CD4-positive, alpha-beta T cell treated with Interleukin-17A for 1 hour (primary cell): ENCODE measurements at regions not wholly inside any gene's neighbourhood (a gene's known extent, or its start where the extent isn't known, plus 50 kb on each side); places are given as distances from the start of the nearest gene placed in this dataset.
"Not testable (repeated sequence)": the region's sequence is repeated elsewhere in the genome, so short reads cannot be mapped to it uniquely, and the experiment has no call there.

Experiments
- DNase-seq: peaks from one replicate; pipeline ENCODE4 v3.0.0-alpha.2; 2020

DNA sequence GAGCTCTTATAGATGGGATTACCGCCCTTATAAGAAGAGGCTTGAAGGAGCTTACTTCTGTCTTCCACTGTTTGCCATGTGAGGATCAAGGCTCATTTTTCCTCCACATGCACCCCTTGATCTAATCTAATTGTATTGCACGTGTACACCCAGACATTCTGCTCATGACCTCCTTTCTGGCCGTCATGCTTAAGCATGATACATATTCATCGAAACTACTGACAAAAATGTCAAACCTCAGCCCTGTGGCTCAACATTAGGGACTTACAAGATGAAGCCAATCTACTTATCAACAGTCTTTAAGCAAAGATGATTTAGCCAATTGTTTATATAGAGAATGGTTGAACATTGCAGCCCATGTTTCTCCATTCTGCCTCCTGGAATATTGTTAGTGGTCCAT lies 127.6 kb downstream of the XCL2 start:
- no peak for DNase-seq

DNA sequence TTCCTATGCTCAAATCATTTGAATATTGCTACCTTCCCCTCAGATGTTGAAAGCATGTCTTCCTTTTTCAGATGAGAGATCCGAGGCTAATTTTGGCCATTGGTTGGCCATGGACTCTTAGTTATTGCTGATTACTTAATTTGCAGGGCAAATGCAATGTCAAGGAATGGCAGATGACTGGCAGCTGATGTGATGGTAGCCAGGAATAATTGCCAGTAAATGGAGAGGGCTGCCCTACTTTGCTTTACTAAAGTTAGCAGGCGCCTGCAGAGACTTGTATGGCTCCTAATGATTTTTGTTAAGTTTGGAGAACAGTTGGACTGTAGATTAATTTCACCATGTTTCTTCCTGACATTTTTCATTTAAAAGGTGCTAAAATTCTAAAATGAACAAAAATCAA lies 128.9 kb downstream of the XCL2 start:
- DNase-seq: no peak

DNA sequence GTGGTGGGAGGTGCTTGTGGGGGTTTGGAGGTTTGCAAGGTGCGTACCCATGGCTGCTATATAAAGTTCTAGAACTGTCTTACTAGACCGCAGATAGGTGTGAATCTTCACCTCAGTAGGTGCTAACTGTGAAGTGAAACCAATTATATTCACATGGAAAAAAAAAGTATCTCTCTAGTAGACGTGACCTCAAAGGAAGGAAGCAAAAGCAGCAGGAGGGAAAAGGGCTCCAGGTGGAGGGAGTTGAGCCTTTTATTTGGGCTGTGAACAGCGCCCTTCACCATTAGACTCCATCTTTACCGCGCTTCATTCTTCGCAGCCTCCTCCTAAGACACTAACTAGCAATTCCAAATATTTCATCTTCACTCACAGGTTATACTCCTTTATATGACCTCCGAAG lies 129.8 kb downstream of the TBX19 start:
- peak; percentile 60 for DNase-seq

DNA sequence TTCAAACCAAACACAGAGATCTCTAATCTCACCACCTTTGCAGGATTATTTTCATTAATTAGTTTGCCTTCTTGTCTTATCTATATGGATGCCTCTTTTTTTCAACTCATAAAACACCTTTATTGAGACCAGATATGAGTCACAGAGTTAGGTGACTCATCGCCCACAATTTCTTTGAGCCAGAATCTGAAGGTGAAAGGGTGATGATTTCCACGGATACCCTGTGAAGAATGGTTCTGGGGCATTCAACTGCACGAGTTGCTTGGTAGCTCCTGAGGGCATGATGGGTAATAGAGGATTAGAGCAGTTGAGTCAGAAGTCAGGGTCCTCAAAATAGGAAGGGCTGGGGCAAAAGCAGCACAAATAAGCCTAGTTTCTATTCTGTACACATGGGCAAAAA lies 128.2 kb downstream of the TBX19 start:
- DNase-seq: peak; percentile 68

DNA sequence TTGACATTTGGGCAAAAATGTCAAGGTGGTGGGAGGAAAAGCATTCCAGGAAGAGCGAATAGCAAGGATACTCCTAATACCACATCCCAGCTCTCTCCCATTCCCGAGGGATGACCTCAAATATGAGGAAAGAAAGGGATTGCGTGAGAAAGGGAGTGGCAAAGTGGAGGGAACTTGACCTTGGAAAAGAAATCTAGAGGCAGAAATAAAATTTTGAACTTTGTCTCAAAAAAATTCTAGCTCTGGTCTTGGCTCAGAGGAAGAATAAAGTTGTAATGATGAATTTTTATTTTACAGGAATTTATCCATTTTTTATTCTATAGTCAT lies 127.8 kb downstream of the TBX19 start:
- no peak for DNase-seq

DNA sequence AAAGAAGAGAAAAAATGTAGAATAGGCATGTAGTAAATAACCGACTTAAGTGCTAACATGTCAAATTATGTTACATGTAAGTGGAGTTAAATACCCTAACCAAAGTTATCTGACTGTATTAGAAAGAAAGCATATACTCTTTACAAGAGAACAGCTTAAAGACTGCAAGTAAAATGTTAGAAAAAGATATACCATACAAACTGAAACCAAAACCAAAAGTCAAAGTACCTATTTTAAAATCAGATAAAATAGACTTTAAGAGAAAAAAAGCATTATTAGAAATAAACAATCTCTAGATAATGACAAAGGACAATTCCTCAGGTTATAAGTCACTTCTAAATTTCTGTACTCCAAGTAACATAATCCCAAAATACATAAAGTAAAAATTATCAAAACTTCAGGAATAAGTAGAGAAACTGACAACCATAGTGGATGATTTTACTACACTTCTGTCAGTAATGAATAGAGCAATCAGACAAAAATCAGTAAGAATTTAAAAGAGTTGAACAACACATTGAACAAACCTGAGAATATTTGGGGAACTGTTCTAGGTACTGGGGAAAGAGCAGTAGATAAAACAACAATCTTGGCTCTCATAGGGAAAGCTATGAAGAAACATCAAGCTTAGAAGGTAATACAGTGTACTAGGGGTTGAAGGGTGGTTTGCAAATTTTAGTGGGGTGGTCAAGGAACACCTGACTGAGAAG lies 127.3 kb downstream of the TBX19 start:
- DNase-seq: peak; percentile 23

DNA sequence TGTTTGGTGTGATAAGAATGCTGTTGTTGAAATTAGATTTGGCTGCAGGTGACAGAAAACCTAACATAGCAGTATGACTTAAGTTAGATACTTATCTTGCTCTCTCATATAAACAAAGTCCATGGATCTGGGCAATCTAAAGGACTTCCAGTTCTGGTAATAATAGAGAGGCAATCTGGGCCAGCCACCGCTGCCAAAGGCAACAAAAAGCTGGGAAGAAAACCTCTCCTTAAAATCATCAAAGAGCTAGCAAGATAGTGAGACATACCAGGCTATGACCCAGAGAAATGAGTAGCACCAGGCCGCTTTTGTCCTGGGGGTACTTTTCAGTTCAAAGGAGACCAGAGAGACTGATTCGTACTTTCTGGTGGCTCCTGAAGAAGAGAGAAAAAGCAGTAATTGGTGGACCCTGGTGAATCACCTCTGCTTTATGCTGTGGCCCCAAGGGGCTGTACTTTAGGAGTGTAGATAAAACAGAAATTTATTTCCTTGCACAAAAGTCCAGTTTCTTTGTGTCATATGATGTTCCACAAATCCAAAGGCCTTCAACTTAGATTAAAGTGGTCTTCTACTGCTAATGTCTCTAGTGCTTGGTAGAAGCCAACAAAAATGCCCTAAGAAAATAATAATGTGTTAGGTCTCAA lies 125.4 kb downstream of the TBX19 start:
- no peak for DNase-seq

DNA sequence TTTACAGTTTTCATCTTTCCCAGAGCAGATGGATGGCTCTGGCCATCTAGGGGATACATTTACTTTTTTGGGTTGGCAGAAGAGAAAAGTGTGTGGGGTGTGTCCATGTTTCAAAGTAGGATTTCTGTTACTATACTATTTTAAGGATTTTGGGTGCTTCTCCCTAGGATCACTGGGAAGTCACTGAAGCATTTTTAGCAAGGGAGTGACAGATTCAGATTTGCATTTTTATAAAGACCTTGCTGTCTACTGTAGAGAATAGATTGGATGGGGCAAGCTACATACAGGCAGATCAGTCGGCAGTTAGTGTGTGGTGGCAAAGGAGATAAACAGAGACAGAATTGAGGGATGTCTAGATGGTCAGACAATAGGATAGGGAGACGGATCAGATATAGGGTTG lies 122.5 kb downstream of the TBX19 start:
- DNase-seq: no peak

DNA sequence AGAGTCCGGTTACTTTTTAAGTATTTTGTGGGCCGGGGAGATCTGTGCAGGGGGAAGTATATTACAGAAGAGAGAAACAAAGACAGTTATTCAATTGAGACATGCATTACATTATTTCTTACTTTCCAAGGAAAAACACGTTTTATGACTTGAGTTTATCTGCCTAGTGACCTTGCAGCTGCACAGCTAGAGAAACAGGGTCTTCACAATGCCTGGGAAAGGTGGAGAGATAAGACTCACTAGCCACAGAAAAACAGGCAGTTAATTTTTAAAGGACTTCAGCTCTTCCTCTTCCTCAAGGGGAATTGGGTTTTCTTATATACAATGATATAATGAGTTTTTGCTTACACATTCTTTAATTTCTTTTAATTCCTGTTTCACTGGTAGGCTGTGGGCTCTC lies 121.8 kb downstream of the TBX19 start:
- DNase-seq: not testable (repeated sequence)

DNA sequence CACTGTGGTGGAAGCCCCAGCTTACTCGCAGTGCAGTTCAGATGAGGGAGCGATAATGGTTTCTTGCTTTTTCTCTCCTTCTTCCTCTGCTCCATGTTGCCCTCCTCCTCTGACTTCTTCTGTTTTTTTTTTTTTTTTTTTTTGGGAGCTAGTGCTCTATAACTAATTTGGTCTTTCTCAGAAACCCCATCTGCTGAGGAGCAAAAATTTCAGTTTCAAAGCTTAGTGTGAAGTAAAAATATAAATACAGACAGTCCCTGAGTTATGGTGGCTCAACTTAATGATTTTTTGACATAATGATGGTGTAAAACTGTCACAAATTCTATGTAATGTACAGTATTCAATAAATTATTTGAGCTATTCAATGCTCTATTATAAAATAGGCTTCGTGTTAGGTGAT lies 120.7 kb downstream of the TBX19 start:
- no peak for DNase-seq

DNA sequence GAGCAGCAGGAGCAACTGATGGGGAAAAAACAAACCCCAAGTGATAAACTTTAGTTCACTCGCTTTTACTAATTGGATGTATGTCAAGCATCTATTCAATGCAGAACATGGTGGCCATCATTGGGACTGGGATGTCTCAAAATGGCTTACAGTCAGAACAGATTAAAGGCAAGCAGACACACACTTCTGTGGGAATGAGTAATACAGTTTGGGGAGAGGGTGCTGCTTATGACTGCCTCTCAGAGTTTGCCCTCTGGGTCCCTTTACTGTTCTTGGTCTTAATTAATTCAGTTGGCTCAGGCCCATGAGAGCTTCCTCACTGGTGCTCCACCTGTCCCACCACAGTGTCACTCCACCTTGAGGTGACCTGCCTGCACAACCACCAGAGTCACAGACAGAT lies 119.5 kb downstream of the TBX19 start:
- DNase-seq: no peak

DNA sequence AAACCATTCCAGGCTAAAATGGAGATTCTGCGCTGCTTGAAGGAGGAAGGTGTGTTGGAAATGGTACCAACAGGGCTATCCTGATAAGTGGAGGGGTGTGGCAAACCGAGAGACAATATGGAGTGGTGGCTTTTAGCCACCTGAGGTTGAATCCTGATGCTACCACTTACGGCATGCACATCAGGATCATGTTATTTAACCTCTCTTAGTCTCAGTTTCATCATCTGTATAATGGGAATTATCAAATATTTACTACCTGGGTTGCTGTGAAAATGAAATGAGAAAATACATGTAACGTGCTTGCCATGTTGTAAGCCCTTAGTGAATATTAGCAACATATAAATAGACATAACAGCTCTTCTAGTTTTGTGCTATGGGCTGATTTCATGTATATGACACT lies 117.1 kb downstream of the TBX19 start:
- DNase-seq: no peak

DNA sequence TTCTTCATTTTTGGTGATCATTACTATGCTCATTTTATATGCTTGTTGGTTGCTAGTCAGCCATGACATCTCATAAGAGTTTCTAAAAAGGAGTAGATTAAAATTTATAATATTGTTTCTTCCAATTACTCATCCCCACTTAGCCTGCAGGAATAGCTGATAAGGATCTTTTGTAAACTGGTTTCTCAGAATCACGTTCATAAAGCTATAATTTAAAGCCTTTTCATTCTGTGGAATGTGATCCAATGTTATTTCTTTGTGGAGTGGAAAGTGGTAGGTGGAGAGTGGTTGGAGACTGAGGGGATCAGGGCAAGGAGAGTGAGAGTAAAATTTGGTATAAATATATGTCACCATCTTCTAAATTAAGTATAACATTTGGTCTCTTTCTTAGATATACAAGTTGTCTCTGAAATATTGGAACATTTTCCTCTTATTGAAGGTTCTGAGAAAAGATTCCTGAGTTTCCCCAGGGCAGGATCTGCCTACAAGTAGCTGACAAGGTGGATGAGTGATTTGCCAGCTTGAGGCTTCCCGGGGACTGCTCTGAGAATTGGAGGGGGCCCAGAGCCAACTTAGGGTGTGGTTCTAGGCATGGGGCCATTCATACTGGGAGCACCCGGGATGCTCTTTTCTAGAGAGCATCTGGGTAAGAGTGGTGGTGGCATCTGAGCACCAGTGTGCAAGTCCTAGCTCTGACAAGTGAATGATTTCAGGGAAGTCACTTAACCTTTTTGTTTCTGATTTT lies 116.4 kb downstream of the TBX19 start:
- no peak for DNase-seq

DNA sequence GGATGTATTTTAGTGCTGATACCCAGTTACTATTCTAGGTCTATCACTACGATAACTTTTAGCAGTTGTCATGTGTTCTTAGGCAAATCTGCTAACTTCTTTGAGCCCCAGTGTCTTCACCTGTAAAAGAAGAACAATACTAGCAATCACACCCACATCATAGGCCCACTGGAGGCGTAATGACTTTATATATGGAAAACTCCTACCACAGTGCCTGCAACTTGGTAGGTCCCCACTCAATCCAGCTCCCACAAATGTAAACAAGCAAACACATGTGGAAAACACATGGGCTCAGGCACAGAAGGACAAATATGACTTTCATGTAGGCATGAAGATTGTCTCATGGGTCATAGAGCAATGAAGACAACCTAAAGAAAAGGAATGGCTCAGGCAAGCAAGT lies 115.8 kb downstream of the TBX19 start:
- no peak for DNase-seq

DNA sequence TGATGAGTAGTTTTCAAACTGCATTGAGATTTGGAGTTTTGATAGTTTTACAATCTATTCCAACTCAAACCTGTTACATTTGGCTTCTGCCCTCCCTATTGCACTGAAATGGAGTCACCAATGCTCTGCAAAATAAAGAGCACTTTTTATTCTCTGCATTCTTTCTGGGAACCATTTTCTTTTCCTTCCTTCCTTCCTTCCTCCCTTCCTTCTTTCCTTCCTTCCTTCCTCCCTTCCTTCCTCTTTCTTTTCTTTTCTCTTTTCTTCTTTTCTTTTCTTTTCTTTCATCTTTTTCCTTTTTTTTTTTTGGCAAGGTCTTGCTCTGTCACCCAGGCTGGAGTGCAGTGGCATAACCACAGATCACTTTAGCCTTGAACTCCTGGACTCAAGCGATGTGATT lies 114.2 kb downstream of the TBX19 start:
- no peak for DNase-seq

DNA sequence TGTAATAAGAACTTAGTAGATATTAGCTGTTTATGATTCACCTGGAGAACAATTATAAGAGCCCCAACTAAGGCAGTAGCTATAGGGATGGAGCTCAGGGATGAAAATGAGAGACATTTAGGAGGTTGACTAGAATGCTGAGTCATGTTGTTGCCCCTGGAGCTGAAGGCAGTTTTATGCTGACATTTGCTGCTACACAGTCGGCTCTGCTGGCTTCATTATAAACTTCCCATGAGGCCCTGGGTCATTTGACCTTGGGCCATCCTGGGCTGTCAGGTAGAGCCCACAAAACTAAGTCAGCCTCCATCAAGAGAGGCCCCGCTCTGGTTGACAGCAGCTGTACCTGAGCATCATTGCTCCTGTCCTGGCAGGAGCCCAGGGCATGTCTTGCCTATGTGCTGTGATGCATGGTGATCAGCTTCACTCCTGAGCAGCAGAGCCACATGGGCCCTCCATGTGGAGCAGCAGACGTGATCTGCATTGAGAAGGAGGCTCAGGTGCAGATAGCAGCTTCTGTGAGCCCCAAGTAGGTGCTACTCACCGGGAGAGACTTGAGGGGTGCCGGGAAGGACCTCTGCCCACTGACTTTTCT lies 112.4 kb downstream of the TBX19 start:
- no peak for DNase-seq

DNA sequence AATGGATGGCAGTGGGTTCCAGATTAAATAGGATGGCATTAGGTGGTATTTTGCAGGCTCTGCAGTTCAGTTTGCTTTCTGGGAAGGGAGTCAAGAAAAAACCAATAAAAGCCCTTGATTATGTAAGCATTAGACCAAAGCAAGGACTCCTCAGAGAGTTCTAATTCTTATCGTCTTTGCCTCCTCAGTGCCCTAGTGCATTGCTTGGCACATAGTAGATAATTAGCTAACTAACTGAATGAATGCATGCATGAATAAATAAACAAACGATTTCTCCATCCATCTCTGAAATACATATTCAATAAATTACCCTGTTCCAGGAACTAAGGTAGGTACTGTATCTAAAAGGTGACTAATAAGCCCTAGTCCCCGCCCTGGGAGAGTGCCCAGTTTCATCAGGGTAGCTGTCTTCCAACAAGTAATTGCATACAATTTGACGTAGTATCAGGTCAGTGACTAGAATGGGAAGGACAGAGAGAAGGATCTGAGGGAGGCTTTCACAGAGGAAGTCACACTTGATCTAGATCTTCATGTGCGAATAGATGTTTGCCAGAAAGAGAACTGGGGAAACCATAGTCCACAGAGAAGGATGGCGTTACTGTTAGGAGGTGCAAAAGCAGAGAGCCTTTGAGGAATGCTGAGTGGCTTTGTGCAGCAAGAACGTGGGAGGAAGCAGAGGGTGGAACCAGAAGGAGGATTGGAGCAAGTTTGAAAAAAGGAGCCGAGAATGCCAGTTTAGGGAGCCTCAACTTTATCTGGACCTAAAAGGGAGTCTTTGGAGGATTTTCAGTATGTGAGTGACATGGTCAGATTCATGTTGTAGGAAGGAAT lies 111.4 kb downstream of the TBX19 start:
- peak; percentile 45 for DNase-seq

DNA sequence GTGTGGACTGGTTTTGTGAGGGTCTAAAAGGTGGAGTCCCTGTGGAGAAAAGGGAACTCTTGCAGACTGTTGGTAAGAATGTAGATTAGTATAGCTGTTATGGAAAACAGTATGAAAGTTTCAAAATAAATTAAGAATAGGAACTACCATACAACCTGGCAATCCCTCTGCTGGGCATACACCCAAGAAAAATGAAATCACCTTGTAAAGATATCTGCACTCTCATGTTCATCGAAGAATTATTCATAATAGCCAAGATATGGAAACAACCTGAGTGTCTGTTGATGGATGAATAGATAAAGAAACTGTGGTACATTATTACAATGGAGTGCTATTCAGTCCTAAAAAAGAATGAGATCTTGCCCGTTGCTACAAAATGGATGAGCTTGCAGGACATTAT lies 109.6 kb downstream of the TBX19 start:
- no peak for DNase-seq

DNA sequence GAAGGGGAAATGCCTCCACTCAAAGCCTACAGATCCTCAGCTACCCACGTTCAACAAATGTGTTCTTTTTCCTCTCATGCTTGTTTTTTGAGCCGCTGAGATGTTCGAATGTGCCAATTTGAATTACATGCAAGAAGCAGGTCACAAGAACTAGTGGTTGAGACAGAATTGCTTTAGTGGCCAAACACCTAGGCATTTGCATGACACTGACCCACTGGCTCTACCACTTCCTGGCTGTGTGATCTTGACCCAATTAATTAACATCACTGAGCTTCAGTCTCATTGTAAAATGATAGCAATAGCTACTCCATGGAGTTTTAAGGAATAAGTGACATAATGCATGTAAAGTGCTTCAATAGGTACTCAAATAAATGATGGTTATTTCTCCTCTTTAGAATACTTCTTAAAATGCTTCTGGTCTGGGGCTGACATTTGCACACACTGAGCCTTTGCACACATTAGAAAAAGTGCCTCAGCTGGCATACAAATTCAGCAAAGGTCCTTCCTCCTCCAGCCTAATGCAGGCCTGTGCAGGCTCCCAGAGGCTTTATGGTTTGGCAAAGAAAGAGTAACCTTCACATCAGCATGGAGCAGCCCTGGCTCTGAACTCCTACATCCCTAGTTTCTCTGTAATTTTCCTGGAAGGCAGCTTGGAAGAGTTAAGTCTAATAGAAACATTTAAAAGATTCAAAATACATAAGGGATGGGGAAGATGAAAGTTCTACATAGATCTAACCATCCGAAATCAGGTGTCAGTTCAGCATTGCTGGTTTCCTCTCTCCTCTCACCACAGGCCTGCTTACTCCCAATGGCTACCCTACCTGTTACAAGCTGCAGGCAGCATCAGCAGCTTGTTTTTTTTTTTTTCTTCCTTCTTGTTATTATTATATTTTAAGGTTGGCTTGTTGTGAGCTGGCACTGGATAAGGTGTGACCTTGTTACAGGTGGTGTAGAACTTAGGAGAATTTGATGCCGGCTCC lies 107.4 kb downstream of the TBX19 start:
- peak; percentile 40 for DNase-seq

DNA sequence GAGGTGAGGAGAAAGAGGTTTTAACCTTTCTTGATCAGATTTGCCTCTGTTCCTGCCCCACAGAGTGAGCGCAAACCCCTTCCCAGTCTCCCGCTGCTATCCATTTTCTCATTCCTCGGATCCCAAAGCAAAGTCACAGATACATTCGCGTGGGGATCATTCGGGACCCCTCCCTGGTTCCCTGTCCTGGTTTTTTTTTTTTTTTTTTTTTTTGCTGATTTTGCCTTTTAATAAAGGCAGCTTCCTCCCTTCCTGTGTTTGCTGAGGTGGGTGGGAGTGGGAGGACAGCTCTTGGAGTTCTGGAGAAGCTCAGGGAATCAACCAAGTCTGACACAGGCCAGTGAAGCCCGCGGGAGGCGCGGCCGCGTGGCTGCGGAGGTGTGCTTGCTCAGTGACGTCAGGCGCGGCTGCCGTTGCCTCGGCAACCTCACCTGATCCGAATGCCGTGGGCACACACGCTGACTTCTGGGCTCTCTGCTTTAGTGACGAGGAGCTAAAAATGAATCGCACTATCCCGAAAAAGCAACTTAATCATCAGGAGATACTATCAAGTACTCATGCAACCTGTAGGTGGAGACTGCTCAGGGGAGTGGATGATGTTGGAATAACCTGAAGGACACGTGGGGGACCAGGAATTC lies 106.4 kb downstream of the TBX19 start:
- peak; percentile 79 for DNase-seq

DNA sequence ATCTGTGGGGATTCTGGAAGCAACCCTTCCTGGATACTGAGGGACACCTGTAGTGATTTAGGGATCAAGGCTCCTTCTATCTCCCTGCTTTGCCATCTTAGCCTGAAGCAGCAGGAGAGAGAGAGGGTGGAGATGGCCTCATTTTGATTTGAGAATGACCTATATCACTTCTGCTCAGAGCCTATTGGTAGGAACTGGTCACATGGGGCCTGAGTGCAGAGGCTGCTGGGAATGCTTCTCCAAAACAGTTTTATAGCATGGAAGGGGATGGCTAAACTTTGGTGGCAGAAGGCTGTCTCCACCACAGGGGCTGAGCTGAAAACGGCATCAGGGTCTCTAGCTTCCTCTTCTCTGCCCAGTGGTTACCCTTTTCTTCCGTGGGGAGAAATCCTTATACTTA lies 105.8 kb downstream of the TBX19 start:
- no peak for DNase-seq
